ENCODE measurements at regions not wholly inside any gene's neighbourhood (a gene's known extent, or its start where the extent isn't known, plus 50 kb on each side); places are given as distances from the start of the nearest gene placed in this dataset.

DNA sequence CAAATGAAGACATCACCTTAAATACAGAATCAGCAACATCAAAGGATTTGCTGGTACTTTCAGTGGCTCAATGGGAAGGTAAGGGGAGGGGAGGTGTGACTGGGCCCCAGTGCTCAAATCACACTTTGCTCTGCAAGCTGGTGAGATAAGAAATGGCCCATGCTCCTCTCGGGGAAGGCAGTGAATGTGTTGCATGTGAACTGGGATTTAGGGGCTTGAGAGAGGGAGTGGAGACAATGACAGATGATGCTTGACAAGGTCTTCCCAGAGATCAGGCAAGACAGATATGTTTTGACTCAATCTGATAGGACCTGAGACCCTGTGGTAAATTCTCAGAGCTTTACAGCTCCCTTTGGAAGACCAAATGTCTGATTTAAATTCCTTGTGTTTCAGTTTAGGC, 233.0 kb upstream of the PROK2 start:
- Histone ChIP-seq H3K9ac (ENCODE audit: low read length) (no peak overlapping the region), H3K36me3 (replicated peaks; ENCODE audit: insufficient read depth, low read length) (no peaks in the 10 kb centered on the region), H3K4me3 (ENCODE audit: low read length) (no peak overlapping the region), H4K20me1 (ENCODE audit: insufficient read depth, low read length) (no peaks in the 10 kb centered on the region), H3K4me1 (ENCODE audit: low read length) (no peaks in the 10 kb centered on the region), H3K27ac (ENCODE audit: low read length) (no peak overlapping the region), H3K4me2 (ENCODE audit: low read depth, low read length) (no peak overlapping the region), H3K27me3 (replicated peaks; ENCODE audit: insufficient read depth, low read length) (no peaks in the 10 kb centered on the region), H3F3A (ENCODE audit: insufficient read depth, low read length) (no peaks in the 10 kb centered on the region), H2AFZ (ENCODE audit: low read length) (no peak overlapping the region), H3K79me2 (ENCODE audit: low read length) (no peaks in the 10 kb centered on the region), H3K9me2 (replicated peaks; ENCODE audit: insufficient read depth, low read length) (no peaks in the 10 kb centered on the region), H3K9me3 (replicated peaks; ENCODE audit: insufficient read depth, low read length) (no peaks in the 10 kb centered on the region)
- no peak for DNase-seq
- TF ChIP-seq EZH2 (optimal IDR thresholded peaks at IDR 0.05; ENCODE audit: low read depth, low read length) (no peak), EZH2phosphoT487 (IDR thresholded peaks at IDR 0.05; ENCODE audit: low read length) (no peak)
- TF ChIP-seq, protein P1, sequence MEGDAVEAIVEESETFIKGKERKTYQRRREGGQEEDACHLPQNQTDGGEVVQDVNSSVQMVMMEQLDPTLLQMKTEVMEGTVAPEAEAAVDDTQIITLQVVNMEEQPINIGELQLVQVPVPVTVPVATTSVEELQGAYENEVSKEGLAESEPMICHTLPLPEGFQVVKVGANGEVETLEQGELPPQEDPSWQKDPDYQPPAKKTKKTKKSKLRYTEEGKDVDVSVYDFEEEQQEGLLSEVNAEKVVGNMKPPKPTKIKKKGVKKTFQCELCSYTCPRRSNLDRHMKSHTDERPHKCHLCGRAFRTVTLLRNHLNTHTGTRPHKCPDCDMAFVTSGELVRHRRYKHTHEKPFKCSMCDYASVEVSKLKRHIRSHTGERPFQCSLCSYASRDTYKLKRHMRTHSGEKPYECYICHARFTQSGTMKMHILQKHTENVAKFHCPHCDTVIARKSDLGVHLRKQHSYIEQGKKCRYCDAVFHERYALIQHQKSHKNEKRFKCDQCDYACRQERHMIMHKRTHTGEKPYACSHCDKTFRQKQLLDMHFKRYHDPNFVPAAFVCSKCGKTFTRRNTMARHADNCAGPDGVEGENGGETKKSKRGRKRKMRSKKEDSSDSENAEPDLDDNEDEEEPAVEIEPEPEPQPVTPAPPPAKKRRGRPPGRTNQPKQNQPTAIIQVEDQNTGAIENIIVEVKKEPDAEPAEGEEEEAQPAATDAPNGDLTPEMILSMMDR (IDR thresholded peaks at IDR 0.05; ENCODE audit: low read length): no peak

DNA sequence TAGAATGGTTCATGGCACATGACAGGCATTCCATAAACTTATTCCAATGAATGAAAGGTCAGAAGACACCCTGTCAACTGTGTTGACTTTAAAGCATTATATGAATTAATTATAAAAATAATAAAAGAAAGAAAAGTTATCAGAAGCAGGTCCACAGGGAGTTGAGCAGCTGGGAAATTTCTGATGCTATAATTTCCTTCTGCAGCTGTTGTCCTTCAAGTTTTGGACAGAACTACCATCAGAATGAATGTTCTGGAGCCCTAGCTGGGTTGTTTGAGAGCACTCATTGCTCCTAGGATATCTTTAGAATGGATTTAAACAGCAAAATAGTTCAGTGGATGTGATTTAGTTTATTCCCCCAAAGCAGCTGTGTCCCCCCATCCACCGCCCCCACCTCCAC, 232.4 kb upstream of the PROK2 start:
- H4K20me1 ChIP-seq (ENCODE audit: insufficient read depth, low read length): no peaks in the 10 kb centered on the region
- TF ChIP-seq, protein P1 (IDR thresholded peaks at IDR 0.05; ENCODE audit: low read length): no peak
- TF ChIP-seq EZH2phosphoT487 (IDR thresholded peaks at IDR 0.05; ENCODE audit: low read length): no peak
- no peak for TF ChIP-seq EZH2 (optimal IDR thresholded peaks at IDR 0.05; ENCODE audit: low read depth, low read length)
- no peaks in the 10 kb centered on the region for H3K4me1 ChIP-seq (ENCODE audit: low read length)
- H2AFZ ChIP-seq (ENCODE audit: low read length): no peak overlapping the region
- H3K79me2 ChIP-seq (ENCODE audit: low read length): no peaks in the 10 kb centered on the region
- H3K9me3 ChIP-seq (replicated peaks; ENCODE audit: insufficient read depth, low read length): no peaks in the 10 kb centered on the region
- DNase-seq: no peak
- H3K9ac ChIP-seq (ENCODE audit: low read length): no peak overlapping the region
- H3F3A ChIP-seq (ENCODE audit: insufficient read depth, low read length): no peaks in the 10 kb centered on the region
- H3K9me2 ChIP-seq (replicated peaks; ENCODE audit: insufficient read depth, low read length): no peaks in the 10 kb centered on the region
- no peak overlapping the region for H3K4me3 ChIP-seq (ENCODE audit: low read length)
- H3K36me3 ChIP-seq (replicated peaks; ENCODE audit: insufficient read depth, low read length): no peaks in the 10 kb centered on the region
- H3K27me3 ChIP-seq (replicated peaks; ENCODE audit: insufficient read depth, low read length): no peaks in the 10 kb centered on the region
- no peak overlapping the region for H3K27ac ChIP-seq (ENCODE audit: low read length)
- no peak overlapping the region for H3K4me2 ChIP-seq (ENCODE audit: low read depth, low read length)

DNA sequence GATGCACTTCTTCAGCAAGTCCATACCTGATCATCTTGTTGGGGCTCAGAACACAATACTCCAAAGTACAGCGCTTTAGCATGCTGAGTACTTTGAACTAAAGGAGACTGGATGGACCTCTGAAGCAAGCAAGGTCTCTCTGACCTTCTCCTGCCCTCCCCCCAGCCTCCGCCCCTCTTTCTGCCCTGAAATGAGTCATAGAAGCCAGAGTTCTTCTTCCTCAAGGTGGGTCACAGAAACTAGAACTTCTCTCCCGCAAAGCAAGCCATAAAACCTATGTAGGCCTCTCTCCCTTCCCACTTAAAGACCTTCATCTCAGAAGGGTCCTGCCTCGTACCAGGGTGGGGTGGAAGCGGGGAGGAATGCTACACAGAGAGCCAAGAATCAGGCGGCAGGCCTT, 230.5 kb upstream of the PROK2 start:
- H3K27ac ChIP-seq (ENCODE audit: low read length): no peak overlapping the region
- no peak overlapping the region for H3K4me2 ChIP-seq (ENCODE audit: low read depth, low read length)
- H3K9ac ChIP-seq (ENCODE audit: low read length): no peak overlapping the region
- H4K20me1 ChIP-seq (ENCODE audit: insufficient read depth, low read length): no peaks in the 10 kb centered on the region
- H3K36me3 ChIP-seq (replicated peaks; ENCODE audit: insufficient read depth, low read length): no peaks in the 10 kb centered on the region
- H3K4me1 ChIP-seq (ENCODE audit: low read length): no peaks in the 10 kb centered on the region
- no peaks in the 10 kb centered on the region for H3F3A ChIP-seq (ENCODE audit: insufficient read depth, low read length)
- H3K9me2 ChIP-seq (replicated peaks; ENCODE audit: insufficient read depth, low read length): no peaks in the 10 kb centered on the region
- no peaks in the 10 kb centered on the region for H3K9me3 ChIP-seq (replicated peaks; ENCODE audit: insufficient read depth, low read length)
- TF ChIP-seq EZH2 (optimal IDR thresholded peaks at IDR 0.05; ENCODE audit: low read depth, low read length) (no peak), EZH2phosphoT487 (IDR thresholded peaks at IDR 0.05; ENCODE audit: low read length) (no peak)
- TF ChIP-seq, protein P1 (IDR thresholded peaks at IDR 0.05; ENCODE audit: low read length): no peak
- no peaks in the 10 kb centered on the region for H3K27me3 ChIP-seq (replicated peaks; ENCODE audit: insufficient read depth, low read length)
- H3K79me2 ChIP-seq (ENCODE audit: low read length): no peaks in the 10 kb centered on the region
- no peak for DNase-seq
- no peak overlapping the region for H2AFZ ChIP-seq (ENCODE audit: low read length)
- H3K4me3 ChIP-seq (ENCODE audit: low read length): no peak overlapping the region
